Left ventricle myocardium inferior (tissue), 1 donor: ENCODE measurements at regions not wholly inside any gene's neighbourhood (a gene's known extent, or its start where the extent isn't known, plus 50 kb on each side); places are given as distances from the start of the nearest gene placed in this dataset.

Experiments used
- DNase-seq: peaks from one replicate; pipeline ENCODE4 v3.0.0-alpha.2; 2020
- H3K27ac ChIP-seq: fragments of 200-600 bp; replicated peaks from 2 replicates; pipeline ENCODE4 v1.8.0; 2021
- H3K27me3 ChIP-seq: fragments of 200-600 bp; 2 replicates; pipeline ENCODE4 v1.8.0; 2021; ENCODE audit warnings: low read depth
- H3K36me3 ChIP-seq: fragments of 200-600 bp; 2 replicates; pipeline ENCODE4 v1.8.0; 2021
- H3K4me1 ChIP-seq: fragments of 200-600 bp; 2 replicates; pipeline ENCODE4 v1.8.0; 2021
- H3K4me3 ChIP-seq: fragments of 200-600 bp; 2 replicates; pipeline ENCODE4 v1.8.0; 2021; ENCODE audit warnings: mild to moderate bottlenecking, moderate library complexity
- H3K9me3 ChIP-seq: fragments of 200-600 bp; replicated peaks from 2 replicates; pipeline ENCODE4 v1.8.0; 2021
- intact Hi-C: fragments of 100-400 bp; cut with micrococcal nuclease; formaldehyde crosslinking; loops from one replicate; pipeline ENCODE4 v1.11.0; 2022
- TF ChIP-seq, protein P1 (sequence below): fragments of 200-600 bp; IDR thresholded peaks from 2 replicates; pipeline ENCODE4 v1.8.0; 2021; ENCODE audit warnings: antibody characterized with exemption, mild to moderate bottlenecking, borderline replicate concordance
- donor health status: DM: no; HTN: yes; CAD: no; lungs with severe emphysema.

DNA sequence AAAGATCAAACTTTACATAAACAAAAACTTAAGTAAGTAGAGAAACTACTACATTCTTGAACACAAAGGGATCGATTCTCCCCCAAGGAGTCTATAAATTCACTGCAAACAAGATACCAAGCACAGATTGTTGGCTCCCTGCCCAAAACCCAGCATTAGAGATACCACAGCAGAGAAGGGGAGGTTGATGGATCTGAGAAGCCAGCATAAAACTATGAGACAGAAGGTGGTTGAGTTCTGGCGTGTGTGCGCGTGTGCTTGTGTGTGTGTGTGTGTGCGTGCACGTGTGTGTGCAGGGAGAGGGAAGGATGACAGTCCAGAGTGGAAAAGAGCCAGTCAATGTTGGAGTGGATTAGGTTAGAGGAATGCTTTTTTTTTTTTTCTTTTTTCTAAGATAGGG lies 143.2 kb upstream of the PRR20G start:
- peaks cover 74% of the 10 kb centered on the region for H3K27me3 ChIP-seq
- TF ChIP-seq, protein P1, sequence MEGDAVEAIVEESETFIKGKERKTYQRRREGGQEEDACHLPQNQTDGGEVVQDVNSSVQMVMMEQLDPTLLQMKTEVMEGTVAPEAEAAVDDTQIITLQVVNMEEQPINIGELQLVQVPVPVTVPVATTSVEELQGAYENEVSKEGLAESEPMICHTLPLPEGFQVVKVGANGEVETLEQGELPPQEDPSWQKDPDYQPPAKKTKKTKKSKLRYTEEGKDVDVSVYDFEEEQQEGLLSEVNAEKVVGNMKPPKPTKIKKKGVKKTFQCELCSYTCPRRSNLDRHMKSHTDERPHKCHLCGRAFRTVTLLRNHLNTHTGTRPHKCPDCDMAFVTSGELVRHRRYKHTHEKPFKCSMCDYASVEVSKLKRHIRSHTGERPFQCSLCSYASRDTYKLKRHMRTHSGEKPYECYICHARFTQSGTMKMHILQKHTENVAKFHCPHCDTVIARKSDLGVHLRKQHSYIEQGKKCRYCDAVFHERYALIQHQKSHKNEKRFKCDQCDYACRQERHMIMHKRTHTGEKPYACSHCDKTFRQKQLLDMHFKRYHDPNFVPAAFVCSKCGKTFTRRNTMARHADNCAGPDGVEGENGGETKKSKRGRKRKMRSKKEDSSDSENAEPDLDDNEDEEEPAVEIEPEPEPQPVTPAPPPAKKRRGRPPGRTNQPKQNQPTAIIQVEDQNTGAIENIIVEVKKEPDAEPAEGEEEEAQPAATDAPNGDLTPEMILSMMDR = no peak
- no peaks in the 10 kb centered on the region for H3K36me3 ChIP-seq
- no peaks in the 10 kb centered on the region for H3K4me1 ChIP-seq
- no peak overlapping the region for H3K27ac ChIP-seq
- no peak for DNase-seq
- intact Hi-C loops = no loop called here
- no peak overlapping the region for H3K4me3 ChIP-seq
- H3K9me3 ChIP-seq = no peaks in the 10 kb centered on the region

DNA sequence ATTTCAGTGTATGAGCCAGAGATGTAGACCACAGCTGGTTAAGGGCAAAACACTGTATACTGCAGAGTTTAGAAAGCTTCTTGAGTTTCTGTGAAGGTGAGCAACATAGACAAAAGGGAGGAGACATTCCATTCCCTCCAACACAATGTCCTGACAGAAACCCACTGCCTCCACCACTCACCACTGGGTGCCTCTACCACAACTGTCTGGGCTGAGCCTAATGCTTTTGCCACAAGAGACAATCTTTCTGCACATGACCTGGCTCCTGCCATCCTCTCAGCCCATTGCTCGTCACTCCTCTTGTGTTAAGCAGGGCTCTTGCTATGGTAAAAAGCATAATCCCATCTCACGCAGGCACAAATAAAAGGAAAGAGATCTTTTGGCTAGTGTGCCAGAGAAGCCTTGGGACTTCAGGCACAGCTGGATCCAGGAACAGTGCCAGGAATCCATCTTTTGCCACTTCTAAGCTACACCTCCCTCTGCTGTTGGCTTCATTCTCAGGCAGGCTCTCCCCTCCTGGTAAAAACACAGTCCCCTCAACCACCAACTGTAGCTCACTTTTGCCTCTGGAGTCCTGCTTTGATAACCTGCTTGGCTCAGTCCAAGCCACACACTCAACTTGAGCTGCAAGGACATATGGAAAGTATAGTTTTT lies 140.6 kb upstream of the PRR20G start:
- Histone ChIP-seq H3K27ac (no peak overlapping the region), H3K36me3 (no peaks in the 10 kb centered on the region), H3K4me3 (no peak overlapping the region), H3K27me3 (peaks cover 95% of the 10 kb centered on the region), H3K4me1 (no peaks in the 10 kb centered on the region), H3K9me3 (no peaks in the 10 kb centered on the region)
- TF ChIP-seq, protein P1 = no peak
- DNase-seq = no peak
- intact Hi-C loops = no loop called here

DNA sequence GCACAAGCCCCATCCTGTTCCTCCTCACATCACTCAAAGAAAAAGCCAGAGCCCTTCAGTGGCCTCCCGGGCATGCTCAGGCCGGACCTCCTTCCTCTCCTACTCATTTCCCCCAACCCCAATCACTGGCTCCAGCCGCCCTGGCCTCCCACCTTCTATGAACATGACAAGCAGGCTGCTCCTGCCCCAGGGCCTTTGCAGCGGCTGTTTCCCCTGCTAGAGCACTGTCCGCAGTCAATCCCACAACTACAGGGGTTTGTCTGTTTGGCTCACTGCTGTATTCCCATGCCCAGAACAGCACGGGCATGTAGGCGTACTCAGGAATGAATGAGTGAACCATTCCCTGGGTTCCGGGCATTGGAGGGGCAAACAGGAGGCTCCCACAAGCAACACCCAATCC lies 139.8 kb upstream of the PRR20G start:
- DNase-seq = no peak
- no peaks in the 10 kb centered on the region for H3K4me1 ChIP-seq
- TF ChIP-seq, protein P1 = no peak
- no peaks in the 10 kb centered on the region for H3K36me3 ChIP-seq
- no peak overlapping the region for H3K27ac ChIP-seq
- intact Hi-C loops = no loop called here
- H3K4me3 ChIP-seq = no peak overlapping the region
- H3K27me3 ChIP-seq = peaks cover 97% of the 10 kb centered on the region
- no peaks in the 10 kb centered on the region for H3K9me3 ChIP-seq

DNA sequence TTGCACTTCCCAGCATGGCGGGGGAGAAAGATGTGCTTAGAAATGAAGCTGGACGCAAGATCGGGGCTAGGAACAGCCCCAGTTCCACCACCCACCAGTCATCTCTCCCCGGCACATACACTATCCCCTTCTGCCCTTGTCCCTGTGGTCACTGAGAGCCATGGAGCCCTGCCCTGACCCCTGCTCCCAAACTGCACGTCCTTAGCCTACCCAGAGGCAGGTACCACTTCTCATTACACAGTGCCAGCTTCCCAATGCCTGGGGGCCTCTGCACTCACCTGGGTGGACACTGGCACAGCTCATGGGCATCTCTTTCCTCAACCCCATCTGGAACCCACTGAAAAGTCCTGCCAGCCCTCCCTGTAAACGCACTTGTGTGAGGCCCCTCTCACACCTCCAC lies 139.3 kb upstream of the PRR20G start:
- Histone ChIP-seq H3K27ac (no peak overlapping the region), H3K4me3 (no peak overlapping the region), H3K9me3 (no peaks in the 10 kb centered on the region), H3K4me1 (no peaks in the 10 kb centered on the region), H3K27me3 (peaks cover 100% of the 10 kb centered on the region), H3K36me3 (no peaks in the 10 kb centered on the region)
- TF ChIP-seq, protein P1 = no peak
- no peak for DNase-seq
- intact Hi-C loops = no loop called here

DNA sequence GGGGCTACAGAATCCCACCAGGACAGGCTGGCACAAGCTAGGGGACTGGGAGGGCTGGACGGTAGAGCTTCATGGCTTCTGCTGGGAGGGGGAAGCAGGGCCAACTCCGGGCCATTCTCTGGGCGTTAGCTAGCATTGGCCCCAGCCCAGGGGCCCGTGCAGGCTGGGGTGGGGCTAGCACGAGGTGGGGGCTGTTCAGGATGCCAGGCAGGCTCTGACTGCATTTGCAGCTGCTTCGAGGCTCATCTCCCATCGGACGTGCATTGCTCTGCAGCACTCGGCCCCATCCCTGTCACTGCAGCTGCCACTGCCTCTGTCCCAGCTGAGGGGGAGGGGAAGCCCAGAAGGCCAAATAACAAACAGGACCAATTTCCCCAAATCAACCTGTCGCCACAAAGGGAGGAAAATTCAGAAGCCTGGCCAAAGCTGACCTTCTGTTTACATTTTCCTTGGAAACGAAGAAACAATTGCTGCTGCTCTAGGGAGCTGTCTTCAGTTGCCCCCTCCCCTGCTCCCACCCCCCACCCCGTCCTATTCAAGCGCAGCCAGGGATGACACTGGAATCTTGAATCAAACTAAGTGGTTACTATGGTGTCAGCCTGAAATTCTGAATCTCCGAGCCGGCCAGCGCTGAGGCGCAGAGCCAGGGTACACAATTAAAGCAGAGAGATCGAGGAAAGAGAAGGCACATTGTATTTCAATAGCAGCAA lies 138.8 kb upstream of the PRR20G start:
- TF ChIP-seq, protein P1 = no peak
- no peak for DNase-seq
- H3K9me3 ChIP-seq = no peaks in the 10 kb centered on the region
- intact Hi-C loops = no loop called here
- no peaks in the 10 kb centered on the region for H3K36me3 ChIP-seq
- no peaks in the 10 kb centered on the region for H3K4me1 ChIP-seq
- H3K27me3 ChIP-seq = peaks cover 100% of the 10 kb centered on the region
- H3K4me3 ChIP-seq = no peak overlapping the region
- H3K27ac ChIP-seq = no peak overlapping the region
